GM13976 (cell line): ENCODE measurements at regions not wholly inside any gene's neighbourhood (a gene's known extent, or its start where the extent isn't known, plus 50 kb on each side); places are given as distances from the start of the nearest gene placed in this dataset.

Experiments used
- DNase-seq: peaks from one replicate; pipeline ENCODE4 v3.0.0; 2012; ENCODE audit warnings: low spot score
- in situ Hi-C: fragments of 300-500 bp; cut with MboI; formaldehyde crosslinking; loops from one replicate; pipeline ENCODE4 v1.12.0; 2022; ENCODE audit warnings: low sequenced_read_pairs, mixed read lengths, inconsistent platforms; ENCODE audit not compliant: unreplicated experiment
- TF ChIP-seq, protein P1 (sequence below): IDR thresholded peaks from 2 replicates; pipeline ENCODE4 v1.5.1; 2012; ENCODE audit warnings: borderline replicate concordance, mild to moderate bottlenecking; ENCODE audit not compliant: insufficient read depth; ENCODE audit errors: extremely low read depth, missing control alignments, control extremely low read depth

DNA sequence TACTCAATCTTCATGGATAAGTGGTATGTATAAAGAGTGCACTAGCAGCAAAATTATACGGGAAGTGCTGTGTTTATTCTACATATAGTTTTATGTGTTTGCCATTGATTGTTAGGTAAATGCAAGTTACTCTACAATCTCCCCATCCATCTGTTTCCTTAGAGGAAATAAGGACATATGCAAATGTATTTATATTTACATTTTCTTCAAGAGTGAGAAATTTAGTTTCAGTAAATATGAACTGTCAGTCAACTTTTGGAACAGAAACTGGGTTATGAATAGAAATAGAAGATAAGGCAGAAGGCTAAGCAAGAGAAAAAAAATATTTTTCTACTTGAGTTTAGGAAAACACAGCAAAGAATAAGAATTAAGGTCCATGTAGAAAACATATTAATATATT, 176.1 kb upstream of the KLHL1 start:
- in situ Hi-C loops: no loop called here
- DNase-seq: no peak
- TF ChIP-seq, protein P1, sequence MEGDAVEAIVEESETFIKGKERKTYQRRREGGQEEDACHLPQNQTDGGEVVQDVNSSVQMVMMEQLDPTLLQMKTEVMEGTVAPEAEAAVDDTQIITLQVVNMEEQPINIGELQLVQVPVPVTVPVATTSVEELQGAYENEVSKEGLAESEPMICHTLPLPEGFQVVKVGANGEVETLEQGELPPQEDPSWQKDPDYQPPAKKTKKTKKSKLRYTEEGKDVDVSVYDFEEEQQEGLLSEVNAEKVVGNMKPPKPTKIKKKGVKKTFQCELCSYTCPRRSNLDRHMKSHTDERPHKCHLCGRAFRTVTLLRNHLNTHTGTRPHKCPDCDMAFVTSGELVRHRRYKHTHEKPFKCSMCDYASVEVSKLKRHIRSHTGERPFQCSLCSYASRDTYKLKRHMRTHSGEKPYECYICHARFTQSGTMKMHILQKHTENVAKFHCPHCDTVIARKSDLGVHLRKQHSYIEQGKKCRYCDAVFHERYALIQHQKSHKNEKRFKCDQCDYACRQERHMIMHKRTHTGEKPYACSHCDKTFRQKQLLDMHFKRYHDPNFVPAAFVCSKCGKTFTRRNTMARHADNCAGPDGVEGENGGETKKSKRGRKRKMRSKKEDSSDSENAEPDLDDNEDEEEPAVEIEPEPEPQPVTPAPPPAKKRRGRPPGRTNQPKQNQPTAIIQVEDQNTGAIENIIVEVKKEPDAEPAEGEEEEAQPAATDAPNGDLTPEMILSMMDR: no peak

DNA sequence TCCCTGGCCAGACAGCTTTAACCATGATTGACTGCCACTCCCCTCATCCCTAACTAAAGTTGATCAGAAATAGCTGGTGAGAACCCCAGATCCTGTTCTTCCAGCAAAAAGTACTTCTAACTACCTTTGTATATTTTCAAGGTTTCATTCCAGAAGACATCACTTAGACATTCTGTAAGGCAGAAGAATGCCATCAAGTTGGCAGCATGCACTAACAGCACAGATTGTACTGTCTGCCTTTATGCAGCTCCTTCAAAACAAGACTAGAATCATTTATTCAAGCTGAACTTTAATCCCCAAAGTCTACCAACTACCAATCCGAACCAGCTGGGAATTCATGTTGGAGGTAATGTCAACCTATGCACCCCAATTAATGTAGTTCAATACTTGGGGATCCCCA, 167.6 kb upstream of the KLHL1 start:
- TF ChIP-seq, protein P1: no peak
- in situ Hi-C loops: no loop called here

DNA sequence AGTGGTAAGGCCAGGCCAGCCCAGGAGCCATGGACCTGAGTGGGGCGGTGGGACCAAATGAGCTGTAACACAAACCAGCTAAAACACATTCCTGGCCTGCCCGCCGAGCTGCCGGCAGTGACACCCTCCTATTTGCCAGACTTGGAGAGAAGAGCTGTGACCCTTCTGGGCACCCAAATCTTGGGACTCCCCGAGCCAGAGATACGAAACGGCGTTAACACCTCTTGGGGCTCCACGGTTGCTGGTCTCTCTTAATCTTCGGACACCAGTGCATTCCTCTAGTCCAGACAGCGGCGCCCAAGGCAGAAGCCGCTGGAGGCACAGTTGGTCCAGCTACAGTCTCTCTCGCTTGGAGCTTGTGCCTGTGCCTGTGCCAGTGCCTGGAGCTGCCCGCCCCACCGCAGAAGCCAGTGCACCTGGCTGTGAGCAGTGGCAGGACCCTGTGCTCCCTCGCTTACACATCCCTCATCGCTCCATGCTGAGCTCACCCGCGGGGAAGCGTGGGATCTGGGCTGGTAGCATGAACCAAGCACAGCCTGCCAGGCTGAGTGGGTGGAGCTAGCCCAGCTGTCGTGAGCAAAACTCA, 147.2 kb upstream of the KLHL1 start:
- TF ChIP-seq, protein P1: no peak
- in situ Hi-C loops: no loop called here
- DNase-seq: no peak

More for the DNA sequence above, 167.6 kb upstream of the KLHL1 start:
- DNase-seq: no peak

DNA sequence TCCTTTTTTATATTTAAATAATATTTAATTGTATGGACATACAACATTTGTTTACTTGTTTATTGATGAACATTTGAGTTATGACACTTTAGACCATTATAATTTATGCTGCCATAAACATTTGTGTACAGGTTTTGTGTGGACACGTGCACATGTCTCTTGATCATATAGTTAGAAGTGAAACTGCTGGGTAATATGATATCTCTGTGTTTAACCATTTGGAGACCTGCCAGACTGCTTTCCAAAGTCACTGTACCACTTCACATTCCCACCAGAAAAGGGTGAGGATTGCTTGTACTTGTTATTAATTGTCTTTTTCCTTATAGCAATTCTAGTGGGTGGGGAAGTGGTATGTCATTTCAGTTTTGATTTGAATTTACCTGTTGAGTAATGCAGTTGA, 145.6 kb upstream of the KLHL1 start:
- DNase-seq: no peak
- TF ChIP-seq, protein P1: no peak
- in situ Hi-C loops: no loop called here

DNA sequence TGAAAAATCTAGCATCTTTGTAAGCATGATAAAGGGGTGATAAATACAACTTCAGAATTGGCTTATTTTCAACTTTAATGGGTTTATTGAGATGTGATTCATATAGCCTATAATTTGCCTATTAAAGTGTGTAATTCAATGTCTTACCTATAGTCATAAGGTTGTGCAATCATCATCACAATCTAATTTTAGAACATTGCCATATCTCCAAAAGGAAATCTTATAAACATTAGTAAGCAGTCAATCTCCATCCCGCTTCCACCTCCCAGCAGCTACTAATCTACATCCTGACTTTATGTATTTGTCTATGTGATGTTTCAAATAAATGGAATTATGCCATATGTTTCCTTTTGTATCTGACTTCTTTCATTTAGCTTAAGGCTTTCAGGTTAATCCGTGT, 145.2 kb upstream of the KLHL1 start:
- in situ Hi-C loops: no loop called here
- no peak for DNase-seq
- TF ChIP-seq, protein P1: no peak

DNA sequence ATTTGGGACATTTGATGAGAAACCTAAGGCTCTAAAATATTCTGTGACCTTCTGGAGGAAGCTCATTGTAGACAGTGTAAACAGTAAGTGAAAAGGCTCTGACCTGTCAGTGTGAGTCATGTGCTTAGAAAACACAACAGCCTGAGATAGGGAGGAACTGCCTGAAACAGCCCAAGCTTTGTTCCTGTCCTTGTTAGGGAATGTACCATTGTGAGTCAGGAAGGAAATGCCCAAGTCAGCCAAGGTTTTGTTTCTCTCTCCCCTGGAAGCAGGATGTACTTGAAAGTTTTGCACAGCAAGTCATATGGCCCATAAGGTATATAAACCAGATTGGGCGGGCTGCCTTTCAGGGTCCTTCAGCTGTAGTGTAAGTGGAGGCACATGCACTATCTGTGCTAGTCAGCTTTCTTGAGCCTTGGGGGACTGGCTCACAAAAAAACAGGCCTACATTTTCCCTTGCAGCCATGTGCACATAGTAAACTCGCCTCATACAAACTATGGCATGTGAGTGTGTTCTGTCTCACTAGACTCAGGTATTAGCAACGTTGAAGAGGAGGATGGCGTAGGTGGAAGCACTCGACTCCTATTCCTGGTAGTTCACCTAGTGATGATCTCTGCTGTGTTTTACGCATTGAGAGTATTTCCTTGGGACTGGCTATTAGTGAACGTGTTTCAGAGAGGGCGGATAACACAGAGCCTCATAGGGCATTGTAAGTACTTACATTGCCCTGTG, 141.2 kb upstream of the KLHL1 start:
- TF ChIP-seq, protein P1: no peak
- in situ Hi-C loops: no loop called here
- no peak for DNase-seq

DNA sequence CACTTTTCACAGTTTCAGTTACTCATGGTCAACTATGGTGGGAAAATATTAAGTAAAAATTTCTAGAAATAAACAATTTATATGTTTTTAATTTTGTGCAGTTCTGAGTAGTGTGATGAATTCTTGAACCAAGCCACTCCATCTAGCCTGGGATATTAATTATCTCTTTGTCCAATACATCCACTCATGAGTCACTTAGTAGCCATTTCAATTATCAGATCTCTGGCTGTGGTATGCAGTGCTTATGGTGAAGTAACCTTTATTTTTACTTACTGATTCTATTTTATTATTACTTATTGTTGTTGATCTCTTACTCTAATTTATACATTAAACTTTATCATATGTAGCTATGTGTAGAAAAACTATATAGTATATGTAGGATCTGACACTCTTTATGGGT, 128.9 kb upstream of the KLHL1 start:
- TF ChIP-seq, protein P1: no peak
- DNase-seq: no peak
- in situ Hi-C loops: no loop called here
